Smooth muscle cell (in vitro differentiated cells): ENCODE measurements at regions not wholly inside any gene's neighbourhood (a gene's known extent, or its start where the extent isn't known, plus 50 kb on each side); places are given as distances from the start of the nearest gene placed in this dataset.

Experiments
- DNase-seq: peaks from one replicate; lab custom pipeline; 2025; ENCODE audit not compliant: unreplicated experiment; lab: John Stamatoyannopoulos, UW
- H2AFZ ChIP-seq: fragments of 200-600 bp; sonication (generic); 2 replicates; pipeline ENCODE4 v1.6.0; 2016; ENCODE audit warnings: antibody characterized with exemption, low read depth, mild to moderate bottlenecking
- H3F3A ChIP-seq: fragments of 200-600 bp; sonication (generic); 2 replicates; pipeline ENCODE4 v1.6.0; 2017; ENCODE audit warnings: antibody characterized with exemption, low read depth
- H3K27ac ChIP-seq: fragments of 200-600 bp; sonication (generic); 2 replicates; pipeline ENCODE4 v1.5.1; 2016; ENCODE audit warnings: low read depth, mild to moderate bottlenecking
- H3K27me3 ChIP-seq: fragments of 200-600 bp; sonication (generic); 2 replicates; pipeline ENCODE4 v1.6.1; 2016; ENCODE audit warnings: low read depth, mild to moderate bottlenecking
- H3K36me3 ChIP-seq: fragments of 200-600 bp; sonication (generic); 2 replicates; pipeline ENCODE4 v1.5.1; 2016; ENCODE audit warnings: low read depth
- H3K4me1 ChIP-seq: fragments of 200-600 bp; sonication (generic); 2 replicates; pipeline ENCODE4 v1.5.1; 2016; ENCODE audit warnings: low read depth
- H3K4me2 ChIP-seq: fragments of 200-600 bp; sonication (generic); 2 replicates; pipeline ENCODE4 v1.6.0; 2016; ENCODE audit warnings: mild to moderate bottlenecking
- H3K4me3 ChIP-seq: fragments of 200-600 bp; sonication (generic); 2 replicates; pipeline ENCODE4 v1.5.1; 2016; ENCODE audit warnings: mild to moderate bottlenecking
- H3K79me2 ChIP-seq: fragments of 200-600 bp; sonication (generic); 2 replicates; pipeline ENCODE4 v1.6.0; 2016; ENCODE audit warnings: low read depth, mild to moderate bottlenecking
- H3K9ac ChIP-seq: fragments of 200-600 bp; sonication (generic); 2 replicates; pipeline ENCODE4 v1.6.0; 2016; ENCODE audit warnings: low read depth
- H3K9me3 ChIP-seq: fragments of 200-600 bp; sonication (generic); replicated peaks from 2 replicates; pipeline ENCODE4 v1.5.1; 2016; ENCODE audit warnings: low read depth
- H4K20me1 ChIP-seq: fragments of 200-600 bp; sonication (generic); 2 replicates; pipeline ENCODE4 v1.6.0; 2016; ENCODE audit warnings: low read depth
- CTCF ChIP-seq: fragments of 200-600 bp; sonication (generic); IDR thresholded peaks from 2 replicates; pipeline ENCODE4 v1.5.1; 2017; ENCODE audit warnings: borderline replicate concordance, mild to moderate bottlenecking, antibody characterized with exemption; ENCODE audit not compliant: insufficient read depth, poor library complexity, severe bottlenecking
- WGBS: methylation state at CpG from one replicate; pipeline ENCODE4 v1.1.7; 2016; ENCODE audit warnings: low lambda C conversion rate; 5-methylcytosine and 5-hydroxymethylcytosine counted together

DNA sequence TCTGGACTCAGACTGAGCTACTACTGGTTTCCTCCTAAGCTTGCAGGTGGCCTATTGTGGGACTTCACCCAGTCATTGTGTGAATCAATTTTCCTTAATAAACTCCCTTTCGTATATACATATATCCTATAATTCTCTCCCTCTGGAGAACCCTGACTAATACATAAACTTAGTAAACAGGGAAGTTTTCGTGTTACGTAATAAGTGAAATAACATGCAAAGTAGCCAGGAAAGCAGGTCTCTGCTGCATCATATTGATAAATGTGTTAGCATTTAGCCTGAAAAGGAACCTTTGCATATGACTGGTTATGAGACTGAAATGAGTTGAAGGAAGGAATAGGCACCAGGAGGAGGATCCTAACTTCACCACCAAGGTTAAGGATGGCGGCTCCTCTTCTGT, 527.2 kb upstream of the FAM98A start:
- Histone ChIP-seq H3F3A (no peaks in the 10 kb centered on the region), H3K9me3 (no peaks in the 10 kb centered on the region), H3K27me3 (no peaks in the 10 kb centered on the region), H3K9ac (no peak overlapping the region), H3K4me1 (no peaks in the 10 kb centered on the region), H3K4me3 (no peak overlapping the region), H3K27ac (no peak overlapping the region), H2AFZ (no peak overlapping the region), H3K4me2 (no peak overlapping the region), H3K36me3 (no peaks in the 10 kb centered on the region), H3K79me2 (no peaks in the 10 kb centered on the region), H4K20me1 (no peaks in the 10 kb centered on the region)
- DNase-seq: no peak
- TF ChIP-seq CTCF: no peak
- WGBS: 93% methylated on average over 4 of the region's 4 CpGs

- 82% methylated on average over 7 of the region's 7 CpGs for WGBS
- H3K4me1 ChIP-seq: no peaks in the 10 kb centered on the region
- DNase-seq: no peak
Observed at GRCh38 chr2:34123996-34124785, 525.1 kb upstream of the FAM98A start.

DNA sequence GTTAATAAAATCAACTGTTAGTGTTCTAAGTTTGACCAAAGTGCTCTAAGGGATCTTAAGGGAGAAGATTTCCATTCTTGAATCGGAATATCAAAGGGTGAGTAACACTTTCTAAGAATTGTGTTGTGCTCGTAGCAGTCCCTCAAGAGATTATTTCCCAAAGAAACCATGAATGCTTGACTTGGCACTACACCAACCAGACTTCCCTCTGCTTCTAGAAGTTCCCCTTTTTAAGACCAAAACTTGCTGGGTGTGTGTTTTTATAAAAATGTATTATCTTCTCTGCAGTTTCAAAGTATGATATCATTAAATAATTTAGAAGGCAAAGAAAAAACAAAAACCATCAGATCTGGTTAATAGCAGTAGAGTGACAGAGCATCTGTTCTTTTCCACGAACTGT, 522.0 kb upstream of the FAM98A start:
- H3K9ac ChIP-seq: no peak overlapping the region
- H3K36me3 ChIP-seq: no peaks in the 10 kb centered on the region
- H4K20me1 ChIP-seq: no peaks in the 10 kb centered on the region
- H2AFZ ChIP-seq: no peak overlapping the region
- H3K27me3 ChIP-seq: no peaks in the 10 kb centered on the region
- TF ChIP-seq CTCF: no peak
- H3K4me1 ChIP-seq: no peaks in the 10 kb centered on the region
- no peak overlapping the region for H3K4me3 ChIP-seq
- H3F3A ChIP-seq: no peaks in the 10 kb centered on the region
- no peak overlapping the region for H3K4me2 ChIP-seq
- no peak overlapping the region for H3K27ac ChIP-seq
- no peaks in the 10 kb centered on the region for H3K9me3 ChIP-seq
- 73% methylated on average over 3 of the region's 3 CpGs for WGBS
- DNase-seq: no peak
- H3K79me2 ChIP-seq: no peaks in the 10 kb centered on the region

More at GRCh38 chr2:34123996-34124785, 525.1 kb upstream of the FAM98A start:
- H3K9ac ChIP-seq: no peak overlapping the region
- no peaks in the 10 kb centered on the region for H4K20me1 ChIP-seq
- H3K4me3 ChIP-seq: no peak overlapping the region
- no peak overlapping the region for H3K4me2 ChIP-seq
- TF ChIP-seq CTCF: no peak
- no peaks in the 10 kb centered on the region for H3K79me2 ChIP-seq
- no peak overlapping the region for H3K27ac ChIP-seq
- H3K9me3 ChIP-seq: no peaks in the 10 kb centered on the region
- no peaks in the 10 kb centered on the region for H3K27me3 ChIP-seq
- H2AFZ ChIP-seq: no peak overlapping the region
- H3K36me3 ChIP-seq: no peaks in the 10 kb centered on the region
- H3F3A ChIP-seq: no peaks in the 10 kb centered on the region

DNA sequence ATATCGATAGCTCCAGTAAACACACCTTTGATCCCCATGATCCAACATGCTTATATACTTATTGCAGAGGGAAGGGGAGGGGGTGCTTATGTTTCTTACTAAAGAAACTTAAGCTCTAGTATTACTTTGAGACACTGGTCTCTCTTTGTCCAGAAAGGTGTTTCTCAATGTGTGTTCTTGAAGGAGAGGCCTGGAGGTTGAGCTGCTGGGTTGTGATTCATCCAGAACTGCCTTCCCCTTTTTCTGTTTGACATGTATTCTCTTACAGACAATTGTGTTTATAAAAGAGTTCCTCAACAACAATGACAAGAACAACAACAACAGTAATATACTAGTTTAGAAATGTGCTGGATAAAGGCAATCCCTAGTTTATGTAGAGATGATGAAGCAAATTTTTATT, 516.0 kb upstream of the FAM98A start:
- no peak overlapping the region for H2AFZ ChIP-seq
- H3K9ac ChIP-seq: no peak overlapping the region
- no peaks in the 10 kb centered on the region for H3K27me3 ChIP-seq
- no peaks in the 10 kb centered on the region for H3K9me3 ChIP-seq
- no peaks in the 10 kb centered on the region for H3F3A ChIP-seq
- no peak overlapping the region for H3K27ac ChIP-seq
- TF ChIP-seq CTCF: no peak
- no peaks in the 10 kb centered on the region for H4K20me1 ChIP-seq
- no peaks in the 10 kb centered on the region for H3K79me2 ChIP-seq
- no peaks in the 10 kb centered on the region for H3K36me3 ChIP-seq
- DNase-seq: no peak
- no peaks in the 10 kb centered on the region for H3K4me1 ChIP-seq
- no peak overlapping the region for H3K4me2 ChIP-seq
- 96% methylated on average over 1 of the region's 1 CpG for WGBS
- no peak overlapping the region for H3K4me3 ChIP-seq
